ENCODE measurements at regions not wholly inside any gene's neighbourhood (a gene's known extent, or its start where the extent isn't known, plus 50 kb on each side); places are given as distances from the start of the nearest gene placed in this dataset.

GRCh38 chr7:24134535-24134934 lies 149.5 kb upstream of the NPY start:
- Histone ChIP-seq H3K27ac (ENCODE audit: low read depth in 2 of 2, low read length in 1 of 2) (no peak overlapping the region), H3K9ac (no peak overlapping the region), H3K79me2 (ENCODE audit: insufficient read depth) (no peaks in the 10 kb centered on the region), H3K9me2 (peaks cover 3% of the 10 kb centered on the region; the same call in 1 of the 2 replicates), H3K36me3 (replicated peaks in 1 of 2; ENCODE audit: control insufficient read depth in 1 of 2, insufficient read depth in 2 of 2, low read length in 1 of 2) (no peaks in the 10 kb centered on the region), H3K4me3 (ENCODE audit: low read depth in 2 of 2, low read length in 1 of 2) (no peak overlapping the region), H3K9me3 (no peaks in the 10 kb centered on the region), H4K20me1 (ENCODE audit: insufficient read depth) (no peaks in the 10 kb centered on the region), H3K27me3 (ENCODE audit: insufficient read depth) (no peaks in the 10 kb centered on the region), H3K4me2 (no peak overlapping the region), H3F3A (replicated peaks; ENCODE audit: insufficient read depth) (no peaks in the 10 kb centered on the region), H2AFZ (ENCODE audit: low read depth) (no peak overlapping the region), H3K4me1 (ENCODE audit: control insufficient read depth in 1 of 2, insufficient read depth in 2 of 2, low read depth in 1 of 2, low read length in 1 of 2) (peaks cover 0 to 6% of the 10 kb centered on the region in 2 experiments; a peak in 2 of 4 replicates)
- ChIA-PET CTCF (no interaction called here), POLR2A (no interaction called here)
- DNase-seq = no peak
- no peak for TF ChIP-seq NRF1 (IDR thresholded peaks at IDR 0.05; ENCODE audit: low read depth, low read length)
- TF ChIP-seq RFX5 (IDR thresholded peaks at IDR 0.05; ENCODE audit: low read length) = no peak
- TF ChIP-seq YY1 (IDR thresholded peaks at IDR 0.05; ENCODE audit: low read depth) = no peak
- no peak for TF ChIP-seq POLR2AphosphoS5 (IDR thresholded peaks at IDR 0.05; ENCODE audit: low read depth, low read length)
- TF ChIP-seq TAF1 (IDR thresholded peaks at IDR 0.05; ENCODE audit: borderline replicate concordance, low read depth, low read length) = no peak
- TF ChIP-seq SMC3 (IDR thresholded peaks at IDR 0.05; ENCODE audit: low read depth, low read length) = no peak
- TF ChIP-seq IRF3 (IDR thresholded peaks at IDR 0.05; ENCODE audit: low read depth, low read length) = no peak
- WGBS (ENCODE audit: low lambda C conversion rate) = 36% methylated on average over 4 of the region's 4 CpGs

DNA sequence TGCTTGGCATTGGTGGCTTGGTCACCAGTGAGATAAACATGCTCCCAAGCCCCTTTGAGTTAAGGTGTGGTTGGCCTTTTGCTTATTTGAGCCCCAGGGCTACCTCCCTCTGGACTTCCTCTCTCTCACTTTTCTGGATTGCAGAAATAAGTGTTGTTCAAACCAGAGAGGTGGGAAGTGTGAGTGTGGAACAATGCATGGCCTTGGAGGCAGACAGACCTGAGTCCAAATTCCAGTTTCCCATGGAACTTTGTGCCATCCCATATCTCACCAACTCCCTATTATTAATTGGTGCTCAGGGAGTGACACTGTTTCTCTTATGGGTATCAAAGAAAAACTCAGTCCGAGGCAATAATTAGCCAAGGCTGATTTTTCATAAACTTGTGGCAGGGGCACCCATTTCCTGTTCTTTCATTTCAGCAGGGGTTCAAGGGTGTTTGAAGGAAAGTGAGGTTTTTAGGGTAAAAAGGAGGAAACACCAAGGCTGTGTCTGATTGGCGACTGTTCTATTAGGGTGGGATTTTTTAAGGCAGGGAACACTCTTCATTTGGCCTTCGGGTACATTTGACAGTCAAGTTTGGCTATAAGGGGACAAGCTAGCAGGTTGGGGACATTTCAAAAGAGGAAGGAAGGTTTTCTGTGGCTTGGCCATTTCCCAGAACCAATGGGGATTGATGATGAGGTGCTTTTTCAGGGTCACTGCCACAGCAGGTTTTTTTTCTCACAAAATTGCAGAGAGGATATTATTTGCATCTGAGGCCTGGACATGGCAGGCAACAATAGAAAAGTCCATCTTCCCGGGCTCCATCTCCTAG lies 148.8 kb upstream of the NPY start:
- no peak overlapping the region for H3K27ac ChIP-seq (ENCODE audit: low read depth in 2 of 2, low read length in 1 of 2)
- 31% methylated on average over 4 of the region's 4 CpGs for WGBS (ENCODE audit: low lambda C conversion rate)
- no peak overlapping the region for H2AFZ ChIP-seq (ENCODE audit: low read depth)
- ChIA-PET CTCF (no interaction called here), POLR2A (no interaction called here)
- H3K9ac ChIP-seq = no peak overlapping the region
- H3K27me3 ChIP-seq (ENCODE audit: insufficient read depth) = no peaks in the 10 kb centered on the region
- H3K79me2 ChIP-seq (ENCODE audit: insufficient read depth) = no peaks in the 10 kb centered on the region
- H4K20me1 ChIP-seq (ENCODE audit: insufficient read depth) = no peaks in the 10 kb centered on the region
- no peaks in the 10 kb centered on the region for H3K36me3 ChIP-seq (replicated peaks in 1 of 2; ENCODE audit: control insufficient read depth in 1 of 2, insufficient read depth in 2 of 2, low read length in 1 of 2)
- H3K9me3 ChIP-seq = no peaks in the 10 kb centered on the region
- no peaks in the 10 kb centered on the region for H3F3A ChIP-seq (replicated peaks; ENCODE audit: insufficient read depth)
- peaks cover 3% of the 10 kb centered on the region; the same call in 1 of the 2 replicates for H3K9me2 ChIP-seq
- DNase-seq = no peak
- H3K4me2 ChIP-seq = no peak overlapping the region
- H3K4me1 ChIP-seq (ENCODE audit: control insufficient read depth in 1 of 2, insufficient read depth in 2 of 2, low read depth in 1 of 2, low read length in 1 of 2) = peaks cover 0 to 9% of the 10 kb centered on the region in 2 experiments; a peak in 2 of 4 replicates
- no peak overlapping the region for H3K4me3 ChIP-seq (ENCODE audit: low read depth in 2 of 2, low read length in 1 of 2)
- no peak for TF ChIP-seq EP300 (IDR thresholded peaks at IDR 0.05; ENCODE audit: borderline replicate concordance in 1 of 2, low read depth in 1 of 2, low read length in 1 of 2)
- TF ChIP-seq, protein P1, sequence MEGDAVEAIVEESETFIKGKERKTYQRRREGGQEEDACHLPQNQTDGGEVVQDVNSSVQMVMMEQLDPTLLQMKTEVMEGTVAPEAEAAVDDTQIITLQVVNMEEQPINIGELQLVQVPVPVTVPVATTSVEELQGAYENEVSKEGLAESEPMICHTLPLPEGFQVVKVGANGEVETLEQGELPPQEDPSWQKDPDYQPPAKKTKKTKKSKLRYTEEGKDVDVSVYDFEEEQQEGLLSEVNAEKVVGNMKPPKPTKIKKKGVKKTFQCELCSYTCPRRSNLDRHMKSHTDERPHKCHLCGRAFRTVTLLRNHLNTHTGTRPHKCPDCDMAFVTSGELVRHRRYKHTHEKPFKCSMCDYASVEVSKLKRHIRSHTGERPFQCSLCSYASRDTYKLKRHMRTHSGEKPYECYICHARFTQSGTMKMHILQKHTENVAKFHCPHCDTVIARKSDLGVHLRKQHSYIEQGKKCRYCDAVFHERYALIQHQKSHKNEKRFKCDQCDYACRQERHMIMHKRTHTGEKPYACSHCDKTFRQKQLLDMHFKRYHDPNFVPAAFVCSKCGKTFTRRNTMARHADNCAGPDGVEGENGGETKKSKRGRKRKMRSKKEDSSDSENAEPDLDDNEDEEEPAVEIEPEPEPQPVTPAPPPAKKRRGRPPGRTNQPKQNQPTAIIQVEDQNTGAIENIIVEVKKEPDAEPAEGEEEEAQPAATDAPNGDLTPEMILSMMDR (IDR thresholded peaks at IDR 0.05) = no peak
- no peak for TF ChIP-seq USF2 (IDR thresholded peaks at IDR 0.05; ENCODE audit: borderline replicate concordance, low read depth, low read length)
- TF ChIP-seq FOXM1 (IDR thresholded peaks at IDR 0.05; ENCODE audit: low read depth) = no peak
- no peak for TF ChIP-seq FOSL2 (IDR thresholded peaks at IDR 0.05; ENCODE audit: borderline replicate concordance, low read depth)
- no peak for TF ChIP-seq NFIC (IDR thresholded peaks at IDR 0.05; ENCODE audit: borderline replicate concordance)
- TF ChIP-seq, protein P2, sequence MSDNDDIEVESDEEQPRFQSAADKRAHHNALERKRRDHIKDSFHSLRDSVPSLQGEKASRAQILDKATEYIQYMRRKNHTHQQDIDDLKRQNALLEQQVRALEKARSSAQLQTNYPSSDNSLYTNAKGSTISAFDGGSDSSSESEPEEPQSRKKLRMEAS (IDR thresholded peaks at IDR 0.05; ENCODE audit: low read depth) = no peak
- TF ChIP-seq SIN3A (IDR thresholded peaks at IDR 0.05; ENCODE audit: borderline replicate concordance, low read depth, low read length) = no peak
- no peak for TF ChIP-seq IRF3 (IDR thresholded peaks at IDR 0.05; ENCODE audit: low read depth, low read length)
- no peak for TF ChIP-seq RXRA (IDR thresholded peaks at IDR 0.05; ENCODE audit: borderline replicate concordance, low read depth)
- TF ChIP-seq SMC3 (IDR thresholded peaks at IDR 0.05; ENCODE audit: low read depth, low read length) = no peak
- TF ChIP-seq JUND (IDR thresholded peaks at IDR 0.05) = no peak
- TF ChIP-seq TAF1 (IDR thresholded peaks at IDR 0.05; ENCODE audit: borderline replicate concordance, low read depth, low read length) = no peak

Measured in SK-N-SH (cell line).